Astrocyte (in vitro differentiated cells and primary cell): ENCODE measurements at regions not wholly inside any gene's neighbourhood (a gene's known extent, or its start where the extent isn't known, plus 50 kb on each side); places are given as distances from the start of the nearest gene placed in this dataset.

ENCODE experiments used
- CTCF ChIP-seq: IDR thresholded peaks from 2 replicates; pipeline ENCODE4 v1.5.1; 2011; ENCODE audit warnings: low read depth, mild to moderate bottlenecking, inconsistent platforms, low read length, moderate library complexity; ENCODE audit not compliant: insufficient read depth
- EZH2 ChIP-seq: IDR thresholded peaks from 2 replicates; pipeline ENCODE4 v1.6.1; 2012; ENCODE audit warnings: mild to moderate bottlenecking, low read length, inconsistent platforms; ENCODE audit not compliant: insufficient read depth

- TF ChIP-seq CTCF (peak; percentile 72), EZH2 (no peak)
Measured at GRCh38 chr2:71798266-71799012, 345.1 kb downstream of the DYSF start.
